K562 (cell line): ENCODE measurements at regions not wholly inside any gene's neighbourhood (a gene's known extent, or its start where the extent isn't known, plus 50 kb on each side); places are given as distances from the start of the nearest gene placed in this dataset.
A peak's percentile ranks its signal among the peaks of the same experiment; 100 is the strongest.

Experiments
- CBFA2T2 ChIP-seq: fragments of 450-650 bp; conservative IDR thresholded peaks from 2 replicates; pipeline ENCODE4 v1.6.1; 2017; ENCODE audit warnings: mild to moderate bottlenecking
- ELF1 ChIP-seq: fragments of 200-800 bp; sonication (Bioruptor generic); IDR thresholded peaks from 2 replicates; pipeline ENCODE4 v1.6.1; 2016; ENCODE audit warnings: missing genetic modification characterization, missing compliant biosample characterization
- GABPB2 ChIP-seq: fragments of 250-450 bp; sonication (Bioruptor Pico); conservative IDR thresholded peaks from 2 replicates; pipeline ENCODE4 v1.5.1; 2021; ENCODE audit warnings: mild to moderate bottlenecking
- HIVEP1 ChIP-seq: fragments of 250-450 bp; sonication (Bioruptor Pico); IDR thresholded peaks from 2 replicates; pipeline ENCODE4 v1.4.0; 2020; ENCODE audit warnings: mild to moderate bottlenecking
- SMAD2 ChIP-seq: fragments of 150-350 bp; IDR thresholded peaks from 2 replicates; pipeline ENCODE4 v1.6.1; 2014; ENCODE audit warnings: low read depth, mild to moderate bottlenecking, low read length
- THRAP3 ChIP-seq: fragments of 450-650 bp; IDR thresholded peaks from 2 replicates; pipeline ENCODE4 v1.6.1; 2016; ENCODE audit warnings: mild to moderate bottlenecking, inconsistent platforms, borderline replicate concordance
- YBX1 ChIP-seq: fragments of 450-650 bp; IDR thresholded peaks from 2 replicates; pipeline ENCODE4 v1.7.1; 2016; ENCODE audit warnings: mild to moderate bottlenecking
- ZNF274 ChIP-seq: IDR thresholded peaks from 2 replicates; pipeline ENCODE4 v1.6.1; 2011; ENCODE audit warnings: low read depth, mild to moderate bottlenecking, low read length, moderate library complexity, borderline replicate concordance
- ZNF699 ChIP-seq: fragments of 250-450 bp; sonication (Bioruptor Pico); IDR thresholded peaks from 2 replicates; pipeline ENCODE4 v1.8.0; 2021; ENCODE audit warnings: mild to moderate bottlenecking, moderate library complexity; ENCODE audit not compliant: insufficient replicate concordance
- TF ChIP-seq, protein P1 (sequence below), 2 experiments: fragments of 450-650 bp in 1 of 2; sonication (generic) in 1 of 2; formaldehyde crosslinking in 1 of 2; IDR thresholded peaks in 1 of 2; conservative IDR thresholded peaks in 1 of 2; 2 replicates each; pipeline versions ENCODE4 v1.6.1 to v1.8.1; 2016 to 2023; ENCODE audit warnings: mild to moderate bottlenecking in 2 of 2, moderate library complexity in 2 of 2, inconsistent platforms in 1 of 2, missing genetic modification reagents in 1 of 2
- TF ChIP-seq, protein P2 (sequence below): fragments of 450-650 bp; formaldehyde crosslinking; IDR thresholded peaks from 2 replicates; pipeline ENCODE4 v1.4.0; 2022; ENCODE audit warnings: missing genetic modification characterization
- TF ChIP-seq, protein P3 (sequence below): sonication (generic); formaldehyde crosslinking; IDR thresholded peaks from 2 replicates; pipeline ENCODE4 v1.8.0; 2022; ENCODE audit warnings: missing genetic modification reagents, mild to moderate bottlenecking, borderline replicate concordance
- TF ChIP-seq, protein P4 (sequence below): fragments of 450-650 bp; IDR thresholded peaks from one replicate; pipeline ENCODE4 v1.6.1; 2018; ENCODE audit warnings: mild to moderate bottlenecking, moderate library complexity; ENCODE audit not compliant: partially characterized antibody
- TF ChIP-seq, protein P5 (sequence below), 2 experiments: fragments of 250-450 bp in 1 of 2; fragments of 450-650 bp in 1 of 2; sonication (Bioruptor Pico) in 1 of 2; IDR thresholded peaks; 2 replicates each; pipeline versions ENCODE4 v1.6.1 to v1.8.0; 2016 to 2021; ENCODE audit warnings: mild to moderate bottlenecking in 2 of 2, moderate library complexity in 2 of 2, missing compliant biosample characterization in 1 of 2, missing genetic modification characterization in 1 of 2
- TF ChIP-seq, protein P6 (sequence below): sonication (generic); formaldehyde crosslinking; IDR thresholded peaks from 2 replicates; pipeline ENCODE4 v1.8.0; 2022; ENCODE audit warnings: mild to moderate bottlenecking, missing genetic modification reagents
- TF ChIP-seq, protein P7 (sequence below): fragments of 450-650 bp; IDR thresholded peaks from 2 replicates; pipeline ENCODE4 v1.6.1; 2016

DNA sequence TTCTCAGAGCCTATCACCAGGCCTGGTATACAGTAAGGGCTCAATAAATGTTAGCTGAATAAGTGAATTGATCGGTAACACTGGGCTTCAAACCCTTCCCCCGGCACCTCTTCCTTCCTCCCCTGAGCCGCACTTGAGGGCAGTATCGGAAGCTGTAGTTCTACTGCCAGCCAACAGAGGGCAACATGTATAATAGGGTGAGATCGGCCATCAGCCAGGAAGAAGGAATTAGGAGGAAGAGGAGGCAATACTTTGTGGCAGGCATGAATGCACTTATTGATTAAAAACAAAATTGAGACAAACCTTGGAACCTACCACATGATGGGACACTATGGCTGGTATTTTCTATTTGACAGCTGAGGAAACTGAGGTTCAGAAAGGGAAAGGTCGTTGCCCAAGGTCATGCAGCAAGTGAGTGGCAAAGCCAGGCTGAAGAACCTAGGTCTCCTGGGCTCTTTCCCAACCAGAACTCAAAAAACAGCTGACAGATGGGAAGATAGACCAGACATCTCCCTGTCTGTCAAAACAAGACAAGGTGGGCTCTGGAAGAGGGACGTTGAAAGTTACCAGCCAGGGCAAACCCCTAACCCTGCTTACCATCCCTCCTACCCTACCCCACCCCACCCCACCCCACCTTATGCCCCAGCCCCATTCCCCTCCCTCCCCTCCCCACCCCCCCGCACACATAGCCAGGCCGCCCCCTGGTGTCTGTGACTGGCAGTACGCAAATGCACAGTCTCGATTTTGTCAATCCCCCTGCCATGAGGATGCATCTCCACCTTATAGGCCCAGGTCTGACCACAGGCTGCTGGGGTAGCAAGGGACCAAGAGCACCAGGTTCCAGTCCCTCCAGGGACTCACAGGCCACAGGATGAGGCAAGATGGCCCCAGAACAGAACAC lies 107.3 kb upstream of the RUNX3 start (continued):
- TF ChIP-seq, protein P1, sequence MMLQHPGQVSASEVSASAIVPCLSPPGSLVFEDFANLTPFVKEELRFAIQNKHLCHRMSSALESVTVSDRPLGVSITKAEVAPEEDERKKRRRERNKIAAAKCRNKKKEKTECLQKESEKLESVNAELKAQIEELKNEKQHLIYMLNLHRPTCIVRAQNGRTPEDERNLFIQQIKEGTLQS (IDR thresholded peaks at IDR 0.05), result no peak
- TF ChIP-seq, protein P1 (CRISPR knock-in tag; conservative IDR thresholded peaks at IDR 0.05), result no peak
- TF ChIP-seq ZNF274 (no peak), YBX1 (no peak), CBFA2T2 (no peak), ELF1 (tag) (peak; percentile 53), GABPB2 (no peak), HIVEP1 (CRISPR knock-in tag) (no peak), SMAD2 (no peak), THRAP3 (no peak), ZNF699 (CRISPR knock-in tag) (no peak)
- TF ChIP-seq, protein P2, sequence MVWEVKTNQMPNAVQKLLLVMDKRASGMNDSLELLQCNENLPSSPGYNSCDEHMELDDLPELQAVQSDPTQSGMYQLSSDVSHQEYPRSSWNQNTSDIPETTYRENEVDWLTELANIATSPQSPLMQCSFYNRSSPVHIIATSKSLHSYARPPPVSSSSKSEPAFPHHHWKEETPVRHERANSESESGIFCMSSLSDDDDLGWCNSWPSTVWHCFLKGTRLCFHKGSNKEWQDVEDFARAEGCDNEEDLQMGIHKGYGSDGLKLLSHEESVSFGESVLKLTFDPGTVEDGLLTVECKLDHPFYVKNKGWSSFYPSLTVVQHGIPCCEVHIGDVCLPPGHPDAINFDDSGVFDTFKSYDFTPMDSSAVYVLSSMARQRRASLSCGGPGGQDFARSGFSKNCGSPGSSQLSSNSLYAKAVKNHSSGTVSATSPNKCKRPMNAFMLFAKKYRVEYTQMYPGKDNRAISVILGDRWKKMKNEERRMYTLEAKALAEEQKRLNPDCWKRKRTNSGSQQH, result no peak
- TF ChIP-seq, protein P3, sequence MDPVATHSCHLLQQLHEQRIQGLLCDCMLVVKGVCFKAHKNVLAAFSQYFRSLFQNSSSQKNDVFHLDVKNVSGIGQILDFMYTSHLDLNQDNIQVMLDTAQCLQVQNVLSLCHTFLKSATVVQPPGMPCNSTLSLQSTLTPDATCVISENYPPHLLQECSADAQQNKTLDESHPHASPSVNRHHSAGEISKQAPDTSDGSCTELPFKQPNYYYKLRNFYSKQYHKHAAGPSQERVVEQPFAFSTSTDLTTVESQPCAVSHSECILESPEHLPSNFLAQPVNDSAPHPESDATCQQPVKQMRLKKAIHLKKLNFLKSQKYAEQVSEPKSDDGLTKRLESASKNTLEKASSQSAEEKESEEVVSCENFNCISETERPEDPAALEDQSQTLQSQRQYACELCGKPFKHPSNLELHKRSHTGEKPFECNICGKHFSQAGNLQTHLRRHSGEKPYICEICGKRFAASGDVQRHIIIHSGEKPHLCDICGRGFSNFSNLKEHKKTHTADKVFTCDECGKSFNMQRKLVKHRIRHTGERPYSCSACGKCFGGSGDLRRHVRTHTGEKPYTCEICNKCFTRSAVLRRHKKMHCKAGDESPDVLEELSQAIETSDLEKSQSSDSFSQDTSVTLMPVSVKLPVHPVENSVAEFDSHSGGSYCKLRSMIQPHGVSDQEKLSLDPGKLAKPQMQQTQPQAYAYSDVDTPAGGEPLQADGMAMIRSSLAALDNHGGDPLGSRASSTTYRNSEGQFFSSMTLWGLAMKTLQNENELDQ, result no peak
- TF ChIP-seq, protein P4, sequence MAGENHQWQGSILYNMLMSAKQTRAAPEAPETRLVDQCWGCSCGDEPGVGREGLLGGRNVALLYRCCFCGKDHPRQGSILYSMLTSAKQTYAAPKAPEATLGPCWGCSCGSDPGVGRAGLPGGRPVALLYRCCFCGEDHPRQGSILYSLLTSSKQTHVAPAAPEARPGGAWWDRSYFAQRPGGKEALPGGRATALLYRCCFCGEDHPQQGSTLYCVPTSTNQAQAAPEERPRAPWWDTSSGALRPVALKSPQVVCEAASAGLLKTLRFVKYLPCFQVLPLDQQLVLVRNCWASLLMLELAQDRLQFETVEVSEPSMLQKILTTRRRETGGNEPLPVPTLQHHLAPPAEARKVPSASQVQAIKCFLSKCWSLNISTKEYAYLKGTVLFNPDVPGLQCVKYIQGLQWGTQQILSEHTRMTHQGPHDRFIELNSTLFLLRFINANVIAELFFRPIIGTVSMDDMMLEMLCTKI, result no peak
- TF ChIP-seq, protein P5, sequence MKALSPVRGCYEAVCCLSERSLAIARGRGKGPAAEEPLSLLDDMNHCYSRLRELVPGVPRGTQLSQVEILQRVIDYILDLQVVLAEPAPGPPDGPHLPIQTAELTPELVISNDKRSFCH (CRISPR knock-in tag; IDR thresholded peaks at IDR 0.05), result no peak
- TF ChIP-seq, protein P5 (tag; IDR thresholded peaks at IDR 0.05), result no peak
- TF ChIP-seq, protein P6, sequence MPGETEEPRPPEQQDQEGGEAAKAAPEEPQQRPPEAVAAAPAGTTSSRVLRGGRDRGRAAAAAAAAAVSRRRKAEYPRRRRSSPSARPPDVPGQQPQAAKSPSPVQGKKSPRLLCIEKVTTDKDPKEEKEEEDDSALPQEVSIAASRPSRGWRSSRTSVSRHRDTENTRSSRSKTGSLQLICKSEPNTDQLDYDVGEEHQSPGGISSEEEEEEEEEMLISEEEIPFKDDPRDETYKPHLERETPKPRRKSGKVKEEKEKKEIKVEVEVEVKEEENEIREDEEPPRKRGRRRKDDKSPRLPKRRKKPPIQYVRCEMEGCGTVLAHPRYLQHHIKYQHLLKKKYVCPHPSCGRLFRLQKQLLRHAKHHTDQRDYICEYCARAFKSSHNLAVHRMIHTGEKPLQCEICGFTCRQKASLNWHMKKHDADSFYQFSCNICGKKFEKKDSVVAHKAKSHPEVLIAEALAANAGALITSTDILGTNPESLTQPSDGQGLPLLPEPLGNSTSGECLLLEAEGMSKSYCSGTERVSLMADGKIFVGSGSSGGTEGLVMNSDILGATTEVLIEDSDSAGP (CRISPR knock-in tag), result no peak
- TF ChIP-seq, protein P7, sequence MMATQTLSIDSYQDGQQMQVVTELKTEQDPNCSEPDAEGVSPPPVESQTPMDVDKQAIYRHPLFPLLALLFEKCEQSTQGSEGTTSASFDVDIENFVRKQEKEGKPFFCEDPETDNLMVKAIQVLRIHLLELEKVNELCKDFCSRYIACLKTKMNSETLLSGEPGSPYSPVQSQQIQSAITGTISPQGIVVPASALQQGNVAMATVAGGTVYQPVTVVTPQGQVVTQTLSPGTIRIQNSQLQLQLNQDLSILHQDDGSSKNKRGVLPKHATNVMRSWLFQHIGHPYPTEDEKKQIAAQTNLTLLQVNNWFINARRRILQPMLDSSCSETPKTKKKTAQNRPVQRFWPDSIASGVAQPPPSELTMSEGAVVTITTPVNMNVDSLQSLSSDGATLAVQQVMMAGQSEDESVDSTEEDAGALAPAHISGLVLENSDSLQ, result peak; percentile 32; the same call in 1 of the 2 replicates
